K562 (cell line): ENCODE measurements at regions not wholly inside any gene's neighbourhood (a gene's known extent, or its start where the extent isn't known, plus 50 kb on each side); places are given as distances from the start of the nearest gene placed in this dataset.

Source experiments
- CCAR2 ChIP-seq: fragments of 200-400 bp; formaldehyde crosslinking; IDR thresholded peaks from 2 replicates; pipeline ENCODE4 v1.6.1; 2017; ENCODE audit warnings: mild to moderate bottlenecking, low read depth, low read length
- GABPB1 ChIP-seq: sonication (generic); formaldehyde crosslinking; IDR thresholded peaks from 2 replicates; pipeline ENCODE4 v1.8.0; 2022; ENCODE audit warnings: mild to moderate bottlenecking, missing genetic modification reagents
- MTF1 ChIP-seq: fragments of 250-450 bp; sonication (Bioruptor Pico); IDR thresholded peaks from 2 replicates; pipeline ENCODE4 v1.9.0; 2021; ENCODE audit warnings: moderate library complexity, mild to moderate bottlenecking, inconsistent platforms, borderline replicate concordance
- MYC ChIP-seq, 2 experiments: fragments of 250-450 bp in 1 of 2; sonication (Bioruptor Pico) in 1 of 2; IDR thresholded peaks; 2 replicates each; pipeline versions ENCODE4 v1.5.1 to v1.6.1; 2012 to 2021; ENCODE audit warnings: low read depth in 2 of 2, borderline replicate concordance in 1 of 2, improper control_type of control experiment in 1 of 2, low read length in 1 of 2, mild to moderate bottlenecking in 1 of 2, moderate library complexity in 1 of 2
- NFIX ChIP-seq: fragments of 250-450 bp; sonication (Bioruptor Pico); IDR thresholded peaks from 2 replicates; pipeline ENCODE4 v1.4.0; 2020; ENCODE audit warnings: low read depth, mild to moderate bottlenecking, moderate library complexity
- POLR2AphosphoS5 ChIP-seq: IDR thresholded peaks from 2 replicates; pipeline ENCODE4 v1.6.1; 2011; ENCODE audit warnings: mild to moderate bottlenecking, low read depth, low read length, moderate library complexity; ENCODE audit not compliant: control insufficient read depth, insufficient read depth
- ZNF24 ChIP-seq: fragments of 450-650 bp; IDR thresholded peaks from 2 replicates; pipeline ENCODE4 v1.6.1; 2016
- ZNF324 ChIP-seq: fragments of 250-450 bp; sonication (Bioruptor Pico); IDR thresholded peaks from 2 replicates; pipeline ENCODE4 v1.4.0; 2020; ENCODE audit warnings: mild to moderate bottlenecking

DNA sequence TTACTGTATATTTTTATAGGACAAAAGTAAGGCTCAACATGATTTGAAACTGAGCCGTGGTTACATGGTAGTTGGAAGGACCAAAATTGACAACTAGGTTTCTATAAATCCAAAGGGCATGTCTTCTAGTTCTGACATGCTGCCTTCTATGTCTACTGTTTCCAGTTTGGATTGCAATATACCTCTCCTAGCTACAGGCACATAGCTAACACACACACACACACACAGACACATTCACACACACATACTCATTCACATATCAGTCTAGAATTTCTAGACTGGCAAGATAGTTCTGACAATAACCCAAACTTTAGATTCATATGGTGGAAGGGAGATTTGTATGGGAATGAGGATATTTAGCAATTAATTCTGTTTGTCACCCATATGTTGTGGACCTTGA, 544.8 kb upstream of the CAMK1G start:
- TF ChIP-seq MTF1 (CRISPR knock-in tag): no peak
- no peak for TF ChIP-seq POLR2AphosphoS5
- TF ChIP-seq ZNF24: no peak
- TF ChIP-seq MYC (IDR thresholded peaks at IDR 0.05; ENCODE audit: low read depth, low read length): no peak
- TF ChIP-seq MYC (CRISPR knock-in tag; IDR thresholded peaks at IDR 0.05; ENCODE audit: borderline replicate concordance, low read depth): no peak
- no peak for TF ChIP-seq GABPB1 (CRISPR knock-in tag)
- no peak for TF ChIP-seq CCAR2
- TF ChIP-seq ZNF324 (CRISPR knock-in tag): no peak
- TF ChIP-seq NFIX (CRISPR knock-in tag): no peak
